Type B pancreatic cell (in vitro differentiated cells): ENCODE measurements at regions not wholly inside any gene's neighbourhood (a gene's known extent, or its start where the extent isn't known, plus 50 kb on each side); places are given as distances from the start of the nearest gene placed in this dataset.

Experiments
- DNase-seq: peaks from one replicate; pipeline ENCODE4 v3.0.0; 2021; ENCODE audit warnings: mixed read lengths; ENCODE audit not compliant: unreplicated experiment; ENCODE audit errors: extremely low spot score
- H3K27ac Mint-ChIP-seq: 2 replicates; pipeline ENCODE4 v1.8.0; 2021; ENCODE audit warnings: mild to moderate bottlenecking, mixed read lengths
- H3K27me3 Mint-ChIP-seq: 2 replicates; pipeline ENCODE4 v1.8.0; 2021; ENCODE audit warnings: mixed read lengths
- H3K36me3 Mint-ChIP-seq: 2 replicates; pipeline ENCODE4 v1.8.0; 2021; ENCODE audit warnings: mixed read lengths
- H3K4me1 Mint-ChIP-seq: one replicate; pipeline ENCODE4 v1.8.0; 2021; ENCODE audit warnings: mixed read lengths; ENCODE audit not compliant: unreplicated experiment
- H3K4me3 Mint-ChIP-seq: 2 replicates; pipeline ENCODE4 v1.8.0; 2021; ENCODE audit warnings: mild to moderate bottlenecking, mixed read lengths
- H3K9me3 Mint-ChIP-seq: 2 replicates; pipeline ENCODE4 v1.8.0; 2021; ENCODE audit warnings: mixed read lengths
- CTCF ChIP-seq: fragments of 200-600 bp; sonication (generic); conservative IDR thresholded peaks from 2 replicates; pipeline ENCODE4 v1.5.0; 2021; ENCODE audit warnings: antibody characterized with exemption, mild to moderate bottlenecking

DNA sequence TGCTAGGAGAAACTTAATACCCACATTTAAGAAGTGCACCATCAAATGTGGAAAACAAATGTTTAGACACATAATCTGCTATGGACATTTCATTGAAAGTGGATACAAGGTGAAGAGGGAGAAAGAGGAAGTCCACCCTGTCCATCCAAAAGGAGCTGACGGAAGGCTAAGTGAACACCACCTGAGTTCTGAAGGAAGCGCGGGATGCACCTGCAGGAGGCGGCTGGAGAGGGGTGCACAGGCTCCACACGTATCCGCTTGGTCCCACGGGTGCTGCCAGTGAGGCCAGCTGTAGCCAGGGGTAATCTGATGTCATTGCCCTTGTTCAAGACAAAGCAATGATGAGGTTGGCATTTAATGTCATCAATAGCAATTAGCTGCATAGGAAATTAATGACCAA, 75.9 kb upstream of the TMEM18 start:
- H3K27me3 Mint-ChIP-seq: no peaks in the 10 kb centered on the region
- no peak overlapping the region for H3K27ac Mint-ChIP-seq
- DNase-seq: no peak
- no peaks in the 10 kb centered on the region for H3K36me3 Mint-ChIP-seq
- no peak for TF ChIP-seq CTCF
- H3K4me1 Mint-ChIP-seq: no peaks in the 10 kb centered on the region
- H3K9me3 Mint-ChIP-seq: no peaks in the 10 kb centered on the region
- H3K4me3 Mint-ChIP-seq: no peak overlapping the region

GRCh38 chr2:751474-751873, 74.3 kb upstream of the TMEM18 start:
- no peak for DNase-seq
- Mint-ChIP-seq H3K36me3 (peaks cover 6% of the 10 kb centered on the region), H3K27ac (no peak overlapping the region), H3K27me3 (no peaks in the 10 kb centered on the region), H3K4me3 (no peak overlapping the region), H3K4me1 (no peaks in the 10 kb centered on the region), H3K9me3 (no peaks in the 10 kb centered on the region)
- TF ChIP-seq CTCF: no peak

DNA sequence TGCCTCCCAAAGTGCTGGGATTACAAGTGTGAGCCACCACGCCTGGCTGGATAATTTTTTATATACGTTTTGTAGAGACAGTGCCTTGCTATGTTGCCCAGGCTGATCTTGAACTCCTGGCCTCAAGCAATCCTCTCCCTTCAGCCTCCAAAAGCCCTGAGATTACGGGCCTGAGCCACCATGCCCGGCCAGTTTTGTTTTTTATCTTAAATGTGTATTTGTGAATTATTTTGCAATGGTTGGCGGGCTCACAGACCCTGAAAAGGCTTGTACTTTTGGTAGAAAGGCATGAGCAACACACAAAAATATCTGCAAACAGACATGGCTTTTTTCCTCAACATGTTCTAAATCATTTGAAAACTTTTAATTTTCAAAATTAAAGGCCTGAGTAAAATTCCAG, 73.4 kb upstream of the TMEM18 start:
- Mint-ChIP-seq H3K27me3 (peaks cover 1% of the 10 kb centered on the region), H3K9me3 (peaks cover 2% of the 10 kb centered on the region), H3K27ac (no peak overlapping the region), H3K36me3 (peaks cover 8% of the 10 kb centered on the region), H3K4me3 (no peak overlapping the region), H3K4me1 (no peaks in the 10 kb centered on the region)
- no peak for DNase-seq
- no peak for TF ChIP-seq CTCF

DNA sequence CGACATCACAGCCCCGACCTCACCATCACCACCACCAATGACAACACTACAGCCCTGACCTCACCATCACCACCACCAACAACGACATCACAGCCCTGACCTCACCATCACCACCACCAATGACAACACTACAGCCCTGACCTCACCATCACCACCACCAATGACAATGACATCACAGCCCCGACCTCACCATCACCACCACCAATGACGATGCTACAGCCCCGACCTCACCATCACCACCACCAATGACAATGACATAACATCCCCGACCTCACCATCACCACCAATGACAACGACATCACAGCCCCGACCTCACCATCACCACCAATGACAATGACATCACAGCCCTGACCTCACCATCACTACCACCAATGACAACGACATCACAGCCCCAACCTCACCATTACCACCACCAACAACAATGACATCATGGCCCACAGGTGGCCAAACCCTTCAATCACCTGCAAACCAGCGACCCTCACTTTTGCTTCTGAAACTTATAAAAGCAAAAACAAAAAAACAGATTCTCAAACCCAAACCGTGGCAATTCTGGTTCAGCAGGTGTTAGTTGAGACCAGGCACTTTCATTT, 70.7 kb upstream of the TMEM18 start:
- peaks cover 5% of the 10 kb centered on the region for H3K9me3 Mint-ChIP-seq
- no peak for TF ChIP-seq CTCF
- no peak overlapping the region for H3K27ac Mint-ChIP-seq
- H3K36me3 Mint-ChIP-seq: peaks cover 11% of the 10 kb centered on the region
- no peak for DNase-seq
- H3K27me3 Mint-ChIP-seq: peaks cover 3% of the 10 kb centered on the region
- H3K4me3 Mint-ChIP-seq: no peak overlapping the region
- no peaks in the 10 kb centered on the region for H3K4me1 Mint-ChIP-seq

DNA sequence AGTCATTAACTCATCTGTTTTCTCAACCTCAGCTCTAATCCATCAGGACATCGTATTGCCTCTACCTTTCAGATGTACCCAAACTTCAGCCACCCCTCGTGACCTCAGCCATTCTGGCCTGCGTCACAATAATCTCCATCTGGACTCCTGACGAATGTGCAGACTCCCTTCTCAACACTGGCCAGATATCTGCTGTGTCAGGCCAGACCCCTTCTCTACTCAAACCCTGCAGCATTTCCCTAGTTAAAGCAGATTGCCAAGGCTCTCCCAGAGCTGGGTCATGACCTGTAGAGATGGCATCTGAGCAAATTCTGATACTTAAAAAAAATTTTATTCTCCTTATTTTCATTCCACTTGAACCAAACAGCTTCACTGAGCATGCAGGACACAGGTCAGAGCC, 69.5 kb upstream of the TMEM18 start:
- Mint-ChIP-seq H3K27ac (no peak overlapping the region), H3K27me3 (peaks cover 8% of the 10 kb centered on the region), H3K4me1 (peaks cover 3% of the 10 kb centered on the region), H3K4me3 (no peak overlapping the region), H3K9me3 (peaks cover 5% of the 10 kb centered on the region), H3K36me3 (peaks cover 11% of the 10 kb centered on the region)
- no peak for DNase-seq
- TF ChIP-seq CTCF: no peak

GRCh38 chr2:744088-744487, 66.9 kb upstream of the TMEM18 start:
- peaks cover 5% of the 10 kb centered on the region for H3K9me3 Mint-ChIP-seq
- H3K27ac Mint-ChIP-seq: no peak overlapping the region
- H3K36me3 Mint-ChIP-seq: peaks cover 11% of the 10 kb centered on the region
- H3K4me3 Mint-ChIP-seq: no peak overlapping the region
- no peak for TF ChIP-seq CTCF
- H3K4me1 Mint-ChIP-seq: peaks cover 3% of the 10 kb centered on the region
- peaks cover 8% of the 10 kb centered on the region for H3K27me3 Mint-ChIP-seq
- no peak for DNase-seq
